NCI-H187 (cell line): ENCODE measurements at regions not wholly inside any gene's neighbourhood (a gene's known extent, or its start where the extent isn't known, plus 50 kb on each side); places are given as distances from the start of the nearest gene placed in this dataset.

Experiments used
- DNase-seq, 2 experiments: peaks; one replicate each; lab custom pipeline; 2025; lab: John Stamatoyannopoulos, UW

GRCh38 chr18:34075963-34076860 lies 148.5 kb downstream of the NOL4 start:
- DNase-seq: no peak

GRCh38 chr18:34061226-34061625 lies 163.5 kb downstream of the NOL4 start:
- no peak for DNase-seq

GRCh38 chr18:34055227-34055626 lies 169.5 kb downstream of the NOL4 start:
- no peak for DNase-seq

- no peak for DNase-seq
Measured at GRCh38 chr18:34050661-34051060, 174.1 kb downstream of the NOL4 start.

- DNase-seq: no peak
Measured at GRCh38 chr18:34049511-34049910, 175.2 kb downstream of the NOL4 start.

- no peak for DNase-seq
Measured at GRCh38 chr18:34048423-34048822, 176.3 kb downstream of the NOL4 start.

GRCh38 chr18:34042423-34043146 lies 182.1 kb downstream of the NOL4 start:
- DNase-seq: no peak

- no peak for DNase-seq
Measured at GRCh38 chr18:34039611-34040010, 185.1 kb downstream of the NOL4 start.

- no peak for DNase-seq
Measured at GRCh38 chr18:34039201-34039600, 185.5 kb downstream of the NOL4 start.

- DNase-seq: no peak
Measured at GRCh38 chr18:34038086-34038485, 186.6 kb downstream of the NOL4 start.

GRCh38 chr18:34033968-34034367 lies 190.7 kb downstream of the NOL4 start:
- DNase-seq: no peak

GRCh38 chr18:34031810-34032209 lies 192.9 kb downstream of the NOL4 start:
- no peak for DNase-seq

- DNase-seq: no peak
Measured at GRCh38 chr18:34028324-34028723, 196.4 kb downstream of the NOL4 start.

GRCh38 chr18:34025191-34025801 lies 199.4 kb downstream of the NOL4 start:
- no peak for DNase-seq

- no peak for DNase-seq
Measured at GRCh38 chr18:34023471-34023870, 201.2 kb downstream of the NOL4 start.

- DNase-seq: no peak
Measured at GRCh38 chr18:34018336-34018735, 206.4 kb downstream of the NOL4 start.

GRCh38 chr18:34003687-34004086 lies 221.0 kb downstream of the NOL4 start:
- no peak for DNase-seq

GRCh38 chr18:34002130-34002529 lies 222.6 kb downstream of the NOL4 start:
- DNase-seq: no peak

- no peak for DNase-seq
Measured at GRCh38 chr18:34001376-34001775, 223.3 kb downstream of the NOL4 start.

- DNase-seq: no peak
Measured at GRCh38 chr18:33987206-33987605, 237.5 kb downstream of the NOL4 start.

GRCh38 chr18:33983126-33983525 lies 241.6 kb downstream of the NOL4 start:
- no peak for DNase-seq

- DNase-seq: no peak
Measured at GRCh38 chr18:33960417-33960816, 264.3 kb downstream of the NOL4 start.

GRCh38 chr18:33959609-33960008 lies 265.1 kb downstream of the NOL4 start:
- no peak for DNase-seq
